CD14-positive monocyte (primary cell): ENCODE measurements at regions not wholly inside any gene's neighbourhood (a gene's known extent, or its start where the extent isn't known, plus 50 kb on each side); places are given as distances from the start of the nearest gene placed in this dataset.
A peak's percentile ranks its signal among the peaks of the same experiment; 100 is the strongest.
"Not testable (repeated sequence)": the region's sequence is repeated elsewhere in the genome, so short reads cannot be mapped to it uniquely, and the experiment has no call there.

Experiments
- DNase-seq, 3 donors: peaks; one replicate each; pipeline ENCODE4 v3.0.0-alpha.2; 2011 to 2022
- H2AFZ ChIP-seq: 2 replicates; pipeline ENCODE4 v1.6.0; 2012; ENCODE audit warnings: mild to moderate bottlenecking, low read depth, low read length, inconsistent platforms; ENCODE audit not compliant: insufficient read depth, poor library complexity, severe bottlenecking
- H3K27ac ChIP-seq, 2 donors: 1 replicate in 1 of 2; 2 replicates in 1 of 2; pipeline ENCODE4 v1.5.1; 2012 to 2013; ENCODE audit warnings: low read length in 2 of 2, control low read depth in 1 of 2, inconsistent platforms in 1 of 2, low read depth in 1 of 2, mild to moderate bottlenecking in 1 of 2
- H3K27me3 ChIP-seq, 2 donors: one replicate each; pipeline versions ENCODE4 v1.6.0 to v1.6.1; 2011 to 2013; ENCODE audit warnings: low read length in 2 of 2; ENCODE audit not compliant: control insufficient read depth in 2 of 2, insufficient read depth in 2 of 2
- H3K36me3 ChIP-seq, 2 donors: replicated peaks in 1 of 2; 1 replicate in 1 of 2; 2 replicates in 1 of 2; pipeline versions ENCODE4 v1.5.1 to v1.6.1; 2012 to 2013; ENCODE audit warnings: low read length in 2 of 2, control low read depth in 1 of 2, inconsistent platforms in 1 of 2, mild to moderate bottlenecking in 1 of 2; ENCODE audit not compliant: insufficient read depth in 2 of 2, control insufficient read depth in 1 of 2
- H3K4me1 ChIP-seq, 2 donors: 1 replicate in 1 of 2; 2 replicates in 1 of 2; pipeline versions ENCODE4 v1.5.1 to v1.6.1; 2012 to 2013; ENCODE audit warnings: low read length in 2 of 2, control low read depth in 1 of 2, inconsistent platforms in 1 of 2, mild to moderate bottlenecking in 1 of 2, moderate library complexity in 1 of 2; ENCODE audit not compliant: insufficient read depth in 2 of 2, control insufficient read depth in 1 of 2
- H3K4me2 ChIP-seq: replicated peaks from 2 replicates; pipeline ENCODE3; 2012; ENCODE audit warnings: low read length, moderate library complexity, mild to moderate bottlenecking; ENCODE audit not compliant: poor library complexity, severe bottlenecking; ENCODE audit errors: extremely low read depth
- H3K4me3 ChIP-seq, 3 experiments: fragments of 200-600 bp in 1 of 3; sonication (generic) in 1 of 3; replicated peaks in 1 of 3; 1 replicate in 2 of 3; 2 replicates in 1 of 3; pipeline ENCODE4 v1.5.1; 2011 to 2013; ENCODE audit warnings: low read length in 3 of 3, mild to moderate bottlenecking in 3 of 3, control low read depth in 2 of 3, low read depth in 2 of 3, inconsistent platforms in 1 of 3, moderate library complexity in 1 of 3
- H3K79me2 ChIP-seq: 2 replicates; pipeline ENCODE4 v1.6.0; 2012; ENCODE audit warnings: mild to moderate bottlenecking, control low read depth, inconsistent platforms, low read length, moderate library complexity; ENCODE audit not compliant: insufficient read depth
- H3K9ac ChIP-seq: 2 replicates; pipeline ENCODE4 v1.6.0; 2017; ENCODE audit warnings: low read length, mild to moderate bottlenecking; ENCODE audit not compliant: insufficient read depth, poor library complexity, severe bottlenecking
- H3K9me3 ChIP-seq, 2 donors: replicated peaks in 1 of 2; 1 replicate in 1 of 2; 2 replicates in 1 of 2; pipeline versions ENCODE4 v1.5.1 to v1.6.1; 2012 to 2013; ENCODE audit warnings: low read length in 2 of 2, control low read depth in 1 of 2; ENCODE audit not compliant: control insufficient read depth in 1 of 2, insufficient read depth in 1 of 2
- H4K20me1 ChIP-seq: 2 replicates; pipeline ENCODE4 v1.6.0; 2012; ENCODE audit warnings: mild to moderate bottlenecking, low read length, control low read depth, moderate library complexity; ENCODE audit not compliant: insufficient read depth
- H3K27ac Mint-ChIP-seq, 7 donors: one replicate each; pipeline ENCODE4 v1.8.0; 2020; ENCODE audit warnings: mild to moderate bottlenecking in 7 of 7, mixed read lengths in 7 of 7, moderate library complexity in 6 of 7, inconsistent platforms in 2 of 7
- H3K27me3 Mint-ChIP-seq, 3 donors: one replicate each; pipeline ENCODE4 v1.8.0; 2021 to 2022; ENCODE audit warnings: low read depth in 3 of 3, mild to moderate bottlenecking in 3 of 3, mixed read lengths in 3 of 3, moderate library complexity in 3 of 3, inconsistent platforms in 1 of 3
- H3K36me3 Mint-ChIP-seq, 2 donors: one replicate each; pipeline ENCODE4 v1.8.0; 2020; ENCODE audit warnings: mixed read lengths in 2 of 2, inconsistent platforms in 1 of 2, mild to moderate bottlenecking in 1 of 2
- H3K4me1 Mint-ChIP-seq: one replicate; pipeline ENCODE4 v1.8.0; 2020; ENCODE audit warnings: mild to moderate bottlenecking, mixed read lengths
- H3K4me3 Mint-ChIP-seq, 2 donors: one replicate each; pipeline ENCODE4 v1.8.0; 2020; ENCODE audit warnings: mild to moderate bottlenecking in 2 of 2, mixed read lengths in 2 of 2, moderate library complexity in 1 of 2
- H3K9me3 Mint-ChIP-seq, 7 donors: one replicate each; pipeline ENCODE4 v1.8.0; 2020 to 2022; ENCODE audit warnings: mixed read lengths in 7 of 7, mild to moderate bottlenecking in 6 of 7, moderate library complexity in 6 of 7, inconsistent platforms in 2 of 7
- CTCF ChIP-seq: fragments of 200-600 bp; IDR thresholded peaks from one replicate; pipeline ENCODE4 v1.8.0; 2022; ENCODE audit warnings: antibody characterized with exemption, mild to moderate bottlenecking
- WGBS: methylation state at CpG from one replicate; pipeline ENCODE4 v1.1.5; 2013; ENCODE audit warnings: missing lambda C conversion rate; ENCODE audit not compliant: insufficient coverage; 5-methylcytosine and 5-hydroxymethylcytosine counted together
- intact Hi-C, 2 donors: fragments of 100-400 bp; cut with micrococcal nuclease; formaldehyde crosslinking; loops; one replicate each; pipeline versions ENCODE4 v1.15.0 to v1.15.1; 2023

GRCh38 chr6:12490904-12491571 lies 200.9 kb downstream of the EDN1 start:
- Histone ChIP-seq H3K36me3 (no peaks in the 10 kb centered on the region), H3K79me2 (no peaks in the 10 kb centered on the region), H4K20me1 (no peaks in the 10 kb centered on the region), H3K27me3 (no peaks in the 10 kb centered on the region), H3K9me3 (no peaks in the 10 kb centered on the region), H3K4me1 (no peaks in the 10 kb centered on the region), H3K9ac (no peak overlapping the region), H3K4me2 (no peak overlapping the region), H3K27ac (no peak overlapping the region), H2AFZ (no peak overlapping the region), H3K4me3 (no peak overlapping the region)
- no peak overlapping the region for H3K27ac Mint-ChIP-seq
- H3K27me3 Mint-ChIP-seq = peaks cover 0 to 3% (median 0%) of the 10 kb centered on the region in 3 donors
- intact Hi-C loops = no loop called here
- H3K9me3 Mint-ChIP-seq = peaks cover 0 to 6% (median 2%) of the 10 kb centered on the region in 7 donors
- TF ChIP-seq CTCF = no peak
- no peaks in the 10 kb centered on the region for H3K36me3 Mint-ChIP-seq
- WGBS = no CpG with 5 or more reads among the region's 2 CpGs
- peak in 1 of 3 donors; percentile 10 for DNase-seq
- no peak overlapping the region for H3K4me3 Mint-ChIP-seq
- H3K4me1 Mint-ChIP-seq = peaks cover 8% of the 10 kb centered on the region

- H3K27me3 Mint-ChIP-seq, H3K27me3 ChIP-seq, DNase-seq, H3K9me3 Mint-ChIP-seq, H3K4me2 ChIP-seq, H3K36me3 ChIP-seq, H3K27ac ChIP-seq, H3K9me3 ChIP-seq, H3K4me3 ChIP-seq, H4K20me1 ChIP-seq, H3K9ac ChIP-seq, H3K4me1 ChIP-seq, H2AFZ ChIP-seq, H3K27ac Mint-ChIP-seq, H3K4me1 Mint-ChIP-seq, intact Hi-C loops, H3K79me2 ChIP-seq, H3K4me3 Mint-ChIP-seq, H3K36me3 Mint-ChIP-seq: not testable (repeated sequence)
- no CpG with 5 or more reads among the region's 4 CpGs for WGBS
Observed at GRCh38 chr6:12492929-12493328, 202.8 kb downstream of the EDN1 start.
